Left ventricle myocardium inferior (tissue), 1 donor: ENCODE measurements at regions not wholly inside any gene's neighbourhood (a gene's known extent, or its start where the extent isn't known, plus 50 kb on each side); places are given as distances from the start of the nearest gene placed in this dataset.

ENCODE experiments used
- DNase-seq: peaks from one replicate; pipeline ENCODE4 v3.0.0-alpha.2; 2020
- H3K27ac ChIP-seq: fragments of 200-600 bp; replicated peaks from 2 replicates; pipeline ENCODE4 v1.8.0; 2021
- H3K27me3 ChIP-seq: fragments of 200-600 bp; 2 replicates; pipeline ENCODE4 v1.8.0; 2021; ENCODE audit warnings: low read depth
- H3K36me3 ChIP-seq: fragments of 200-600 bp; 2 replicates; pipeline ENCODE4 v1.8.0; 2021
- H3K4me1 ChIP-seq: fragments of 200-600 bp; 2 replicates; pipeline ENCODE4 v1.8.0; 2021
- H3K4me3 ChIP-seq: fragments of 200-600 bp; 2 replicates; pipeline ENCODE4 v1.8.0; 2021; ENCODE audit warnings: mild to moderate bottlenecking, moderate library complexity
- H3K9me3 ChIP-seq: fragments of 200-600 bp; replicated peaks from 2 replicates; pipeline ENCODE4 v1.8.0; 2021
- intact Hi-C: fragments of 100-400 bp; cut with micrococcal nuclease; formaldehyde crosslinking; loops from one replicate; pipeline ENCODE4 v1.11.0; 2022
- TF ChIP-seq, protein P1 (sequence below): fragments of 200-600 bp; IDR thresholded peaks from 2 replicates; pipeline ENCODE4 v1.8.0; 2021; ENCODE audit warnings: antibody characterized with exemption, mild to moderate bottlenecking, borderline replicate concordance
- donor health status: DM: no; HTN: yes; CAD: no; lungs with severe emphysema.

- TF ChIP-seq, protein P1, sequence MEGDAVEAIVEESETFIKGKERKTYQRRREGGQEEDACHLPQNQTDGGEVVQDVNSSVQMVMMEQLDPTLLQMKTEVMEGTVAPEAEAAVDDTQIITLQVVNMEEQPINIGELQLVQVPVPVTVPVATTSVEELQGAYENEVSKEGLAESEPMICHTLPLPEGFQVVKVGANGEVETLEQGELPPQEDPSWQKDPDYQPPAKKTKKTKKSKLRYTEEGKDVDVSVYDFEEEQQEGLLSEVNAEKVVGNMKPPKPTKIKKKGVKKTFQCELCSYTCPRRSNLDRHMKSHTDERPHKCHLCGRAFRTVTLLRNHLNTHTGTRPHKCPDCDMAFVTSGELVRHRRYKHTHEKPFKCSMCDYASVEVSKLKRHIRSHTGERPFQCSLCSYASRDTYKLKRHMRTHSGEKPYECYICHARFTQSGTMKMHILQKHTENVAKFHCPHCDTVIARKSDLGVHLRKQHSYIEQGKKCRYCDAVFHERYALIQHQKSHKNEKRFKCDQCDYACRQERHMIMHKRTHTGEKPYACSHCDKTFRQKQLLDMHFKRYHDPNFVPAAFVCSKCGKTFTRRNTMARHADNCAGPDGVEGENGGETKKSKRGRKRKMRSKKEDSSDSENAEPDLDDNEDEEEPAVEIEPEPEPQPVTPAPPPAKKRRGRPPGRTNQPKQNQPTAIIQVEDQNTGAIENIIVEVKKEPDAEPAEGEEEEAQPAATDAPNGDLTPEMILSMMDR: no peak
- peaks cover 20% of the 10 kb centered on the region for H3K4me1 ChIP-seq
- no peaks in the 10 kb centered on the region for H3K27me3 ChIP-seq
- intact Hi-C loops: no loop called here
- DNase-seq: no peak
- no peaks in the 10 kb centered on the region for H3K36me3 ChIP-seq
- H3K4me3 ChIP-seq: no peak overlapping the region
- H3K9me3 ChIP-seq: no peaks in the 10 kb centered on the region
- H3K27ac ChIP-seq: peak overlapping the region; percentile 71
These were observed 168.3 kb downstream of the BCOR start for GRCh38 chrX:39929379-39930025.

DNA sequence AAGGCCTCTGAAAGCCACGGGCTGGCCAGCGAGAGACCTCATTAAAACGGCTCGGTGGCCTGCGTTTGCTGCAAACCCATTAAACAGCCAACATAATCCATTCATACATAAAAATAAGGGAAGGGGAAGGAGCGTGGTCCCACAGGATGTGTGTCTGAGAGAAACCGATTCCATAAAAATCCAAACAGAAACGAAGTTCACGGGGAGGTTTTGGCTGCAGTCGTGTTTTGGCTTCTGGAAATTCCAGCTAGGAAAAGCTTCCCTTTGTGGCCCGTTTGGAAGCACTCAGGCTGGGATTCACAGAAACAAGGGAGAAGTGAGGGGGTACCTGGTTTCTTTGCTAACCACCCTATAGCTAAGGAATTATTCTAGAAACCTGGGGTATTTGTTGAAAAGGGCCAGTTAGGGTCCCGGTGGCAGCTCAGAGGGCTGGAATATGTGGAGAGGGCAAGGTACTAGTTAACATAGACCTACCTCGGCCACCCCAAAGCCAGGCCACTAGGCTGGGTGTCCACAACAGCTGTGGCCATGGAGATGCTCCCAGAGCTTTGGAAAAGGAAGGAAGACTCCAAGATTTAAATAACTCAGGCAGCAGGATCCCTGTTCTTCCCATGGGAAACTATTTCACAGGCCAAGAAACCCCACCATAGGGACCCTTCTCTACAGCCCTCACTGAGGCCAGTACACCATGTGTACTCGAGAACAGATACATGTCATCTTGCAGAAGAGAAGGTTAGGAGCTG is 166.8 kb downstream of the BCOR start:
- TF ChIP-seq, protein P1: no peak
- peaks cover 20% of the 10 kb centered on the region for H3K4me1 ChIP-seq
- H3K9me3 ChIP-seq: no peaks in the 10 kb centered on the region
- intact Hi-C loops: no loop called here
- no peaks in the 10 kb centered on the region for H3K36me3 ChIP-seq
- DNase-seq: no peak
- H3K27me3 ChIP-seq: no peaks in the 10 kb centered on the region
- peak overlapping the region; percentile 71 for H3K27ac ChIP-seq
- H3K4me3 ChIP-seq: no peak overlapping the region

DNA sequence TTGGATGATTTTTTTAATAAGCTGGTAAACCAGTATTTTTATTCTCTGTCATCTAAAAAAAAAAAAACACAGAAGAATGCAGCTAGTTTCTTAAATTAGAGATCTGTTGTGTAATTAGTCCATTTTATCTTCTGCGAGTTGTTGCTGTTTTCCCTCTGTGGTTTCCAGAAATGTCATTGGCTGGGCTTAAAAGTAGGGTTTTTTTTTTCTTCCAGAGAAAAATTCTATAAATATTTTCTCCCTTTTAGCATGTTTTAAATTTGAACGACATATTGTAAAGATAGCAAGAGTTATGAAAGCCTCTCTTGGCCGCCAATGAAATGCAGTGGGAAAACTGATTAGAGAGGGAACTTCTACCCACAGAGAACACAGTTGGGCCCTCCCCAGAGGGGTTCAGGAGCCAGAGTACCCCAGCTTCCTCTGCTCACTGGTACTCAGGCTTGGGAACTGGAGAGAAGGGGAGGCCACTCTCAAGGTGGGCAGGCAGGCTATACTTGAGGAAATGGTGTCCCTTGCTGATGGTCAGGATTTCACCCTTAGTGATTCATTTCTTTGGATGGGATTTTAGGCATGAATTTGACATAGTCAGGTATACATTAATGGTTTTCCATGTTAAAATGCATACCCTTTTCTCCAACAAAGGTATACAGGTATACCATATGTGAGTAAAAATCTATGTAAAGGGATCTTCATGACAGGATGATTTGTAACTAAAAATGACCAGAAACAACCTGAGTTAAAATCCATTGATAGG is 166.1 kb downstream of the BCOR start:
- peaks cover 20% of the 10 kb centered on the region for H3K4me1 ChIP-seq
- intact Hi-C loops: no loop called here
- H3K4me3 ChIP-seq: no peak overlapping the region
- no peaks in the 10 kb centered on the region for H3K27me3 ChIP-seq
- peak overlapping the region; percentile 71 for H3K27ac ChIP-seq
- no peaks in the 10 kb centered on the region for H3K36me3 ChIP-seq
- no peak for DNase-seq
- H3K9me3 ChIP-seq: no peaks in the 10 kb centered on the region
- TF ChIP-seq, protein P1: no peak

DNA sequence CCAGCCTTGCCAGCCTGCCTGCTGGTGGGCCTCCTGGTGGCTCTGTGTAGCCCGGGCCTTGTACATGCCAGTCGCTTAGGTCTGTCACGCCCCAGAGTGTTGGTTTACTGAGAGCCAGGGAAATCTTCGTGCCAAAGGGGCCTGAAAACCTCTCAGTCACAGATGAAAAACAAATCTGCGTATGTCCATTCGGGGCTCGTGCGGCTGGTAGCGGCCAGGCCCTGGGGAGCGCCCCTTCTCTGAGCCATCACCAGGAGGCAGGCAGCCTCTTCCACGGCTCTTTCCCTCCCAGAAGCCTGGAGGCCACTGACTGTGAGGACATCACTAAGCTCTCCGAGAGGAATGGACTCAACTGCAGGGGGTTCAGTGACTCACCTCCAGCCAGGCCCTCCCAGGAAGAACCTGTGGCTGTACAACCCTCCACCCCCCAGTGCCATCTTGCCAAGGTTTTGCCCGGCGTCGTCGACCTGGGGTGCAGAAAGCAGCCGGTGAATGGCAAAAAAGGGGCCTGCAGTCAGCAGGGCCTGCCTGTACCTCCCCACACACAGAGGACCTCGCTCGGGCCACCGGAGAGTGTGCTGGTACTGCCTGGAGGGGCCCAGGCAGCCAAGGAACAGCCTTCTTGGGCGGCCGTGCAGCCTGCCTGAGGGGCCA is 162.2 kb downstream of the BCOR start:
- H3K4me1 ChIP-seq: peaks cover 8% of the 10 kb centered on the region
- no peak for DNase-seq
- no peaks in the 10 kb centered on the region for H3K36me3 ChIP-seq
- no peak overlapping the region for H3K4me3 ChIP-seq
- H3K27ac ChIP-seq: no peak overlapping the region
- TF ChIP-seq, protein P1: no peak
- no peaks in the 10 kb centered on the region for H3K27me3 ChIP-seq
- no peaks in the 10 kb centered on the region for H3K9me3 ChIP-seq
- intact Hi-C loops: no loop called here
